IMR-90 (cell line): ENCODE measurements at regions not wholly inside any gene's neighbourhood (a gene's known extent, or its start where the extent isn't known, plus 50 kb on each side); places are given as distances from the start of the nearest gene placed in this dataset.

Experiments
- ATAC-seq: fragments of 200-7000 bp; cut with Tn5 transposase; 2 replicates; pipeline ENCODE4 v1.9.1; 2020; ENCODE audit warnings: low read depth, mild to moderate bottlenecking, moderate library complexity
- BruUV-seq: library from RNA; stranded (reverse); fragments of 400-500 nt; replicated peaks from 2 replicates; lab custom pipeline; 2021; lab: Mats Ljungman, UMichigan
- CTCF ChIA-PET: fragments of 300-600 bp; formaldehyde crosslinking; extraction: SDS; loops from one replicate; lab custom pipeline; 2021; ENCODE audit warnings: antibody characterized with exemption; lab: Yijun Ruan, JAX
- POLR2A ChIA-PET: fragments of 300-600 bp; sonication (Branson Sonifier 250); formaldehyde crosslinking; loops from one replicate; lab custom pipeline; 2022; ENCODE audit warnings: antibody characterized with exemption; ENCODE audit not compliant: unreplicated experiment; lab: Charles Lee
- DNase-seq: peaks from one replicate; pipeline ENCODE4 v3.0.0; 2013
- H2AFZ ChIP-seq: replicated peaks from 2 replicates; pipeline ENCODE3; 2013; ENCODE audit warnings: low read length, mild to moderate bottlenecking; ENCODE audit not compliant: poor library complexity
- H2AK5ac ChIP-seq: 2 replicates; pipeline ENCODE4 v1.6.1; 2013; ENCODE audit warnings: low read depth, low read length, inconsistent platforms
- H2AK9ac ChIP-seq: replicated peaks from 2 replicates; pipeline ENCODE3; 2013; ENCODE audit warnings: mild to moderate bottlenecking, low read depth, low read length, moderate library complexity; ENCODE audit not compliant: poor library complexity
- H2BK120ac ChIP-seq: 2 replicates; pipeline ENCODE4 v1.6.1; 2013; ENCODE audit warnings: low read depth, low read length, inconsistent platforms
- H2BK15ac ChIP-seq: 3 replicates; pipeline ENCODE4 v1.6.1; 2013; ENCODE audit warnings: low read depth, low read length, inconsistent platforms
- H2BK20ac ChIP-seq: 2 replicates; pipeline ENCODE4 v1.6.1; 2013; ENCODE audit warnings: low read depth, mild to moderate bottlenecking, inconsistent platforms, low read length, moderate library complexity
- H2BK5ac ChIP-seq: 2 replicates; pipeline ENCODE4 v1.6.1; 2013; ENCODE audit warnings: mild to moderate bottlenecking, low read depth, low read length, inconsistent platforms; ENCODE audit not compliant: poor library complexity, severe bottlenecking
- H3K14ac ChIP-seq: replicated peaks from 2 replicates; pipeline ENCODE4 v1.6.1; 2013; ENCODE audit warnings: low read depth, low read length, inconsistent platforms
- H3K18ac ChIP-seq: 2 replicates; pipeline ENCODE4 v1.6.1; 2013; ENCODE audit warnings: low read depth, low read length, control low read depth
- H3K23ac ChIP-seq: 2 replicates; pipeline ENCODE4 v1.6.1; 2013; ENCODE audit warnings: low read depth, low read length, inconsistent platforms
- H3K27ac ChIP-seq: 2 replicates; pipeline ENCODE4 v1.5.1; 2013; ENCODE audit warnings: mild to moderate bottlenecking, control low read depth, low read length; ENCODE audit not compliant: insufficient read depth
- H3K27me3 ChIP-seq: 2 replicates; pipeline ENCODE4 v1.6.1; 2013; ENCODE audit warnings: low read length; ENCODE audit not compliant: control insufficient read depth, insufficient read depth
- H3K36me3 ChIP-seq: 2 replicates; pipeline ENCODE4 v1.6.1; 2013; ENCODE audit warnings: low read length, mixed read lengths; ENCODE audit not compliant: control insufficient read depth, insufficient read depth
- H3K4ac ChIP-seq: 2 replicates; pipeline ENCODE4 v1.6.1; 2013; ENCODE audit warnings: low read depth, low read length, inconsistent platforms
- H3K4me1 ChIP-seq: 2 replicates; pipeline ENCODE4 v1.6.1; 2013; ENCODE audit warnings: low read length, mixed read lengths; ENCODE audit not compliant: control insufficient read depth, insufficient read depth
- H3K4me2 ChIP-seq: 2 replicates; pipeline ENCODE4 v1.6.1; 2013; ENCODE audit warnings: low read depth, mild to moderate bottlenecking, control low read depth, low read length, moderate library complexity
- H3K4me3 ChIP-seq: 2 replicates; pipeline ENCODE4 v1.5.1; 2013; ENCODE audit warnings: low read depth, mild to moderate bottlenecking, control low read depth, low read length, moderate library complexity; ENCODE audit not compliant: insufficient read depth
- H3K56ac ChIP-seq: 2 replicates; pipeline ENCODE4 v1.6.1; 2013; ENCODE audit warnings: low read length, inconsistent platforms; ENCODE audit not compliant: insufficient read depth; ENCODE audit errors: extremely low read depth
- H3K79me1 ChIP-seq, 2 experiments: 2 replicates each; pipeline ENCODE4 v1.6.1; 2013; ENCODE audit warnings: low read length in 2 of 2, inconsistent platforms in 1 of 2, low read depth in 1 of 2
- H3K9ac ChIP-seq: 2 replicates; pipeline ENCODE4 v1.6.1; 2013; ENCODE audit warnings: low read depth, low read length, control low read depth
- H3K9me1 ChIP-seq: 2 replicates; pipeline ENCODE4 v1.6.1; 2013; ENCODE audit warnings: low read length, inconsistent platforms; ENCODE audit not compliant: insufficient read depth
- H3K9me3 ChIP-seq: 2 replicates; pipeline ENCODE4 v1.6.1; 2013; ENCODE audit warnings: low read length; ENCODE audit not compliant: control insufficient read depth, insufficient read depth
- H4K20me1 ChIP-seq: 2 replicates; pipeline ENCODE4 v1.6.1; 2013; ENCODE audit warnings: low read length, inconsistent platforms; ENCODE audit not compliant: insufficient read depth
- H4K5ac ChIP-seq: 2 replicates; pipeline ENCODE4 v1.6.1; 2013; ENCODE audit warnings: mild to moderate bottlenecking, low read depth, low read length, control low read depth
- H4K8ac ChIP-seq, 2 experiments: 2 replicates each; pipeline ENCODE4 v1.6.1; 2013; ENCODE audit warnings: low read depth in 2 of 2, low read length in 2 of 2, control low read depth in 1 of 2, inconsistent platforms in 1 of 2
- H4K91ac ChIP-seq: 2 replicates; pipeline ENCODE4 v1.6.1; 2013; ENCODE audit warnings: low read depth, low read length, inconsistent platforms; ENCODE audit not compliant: insufficient read depth
- MXI1 ChIP-seq: IDR thresholded peaks from 2 replicates; pipeline ENCODE4 v1.6.1; 2012; ENCODE audit warnings: low read depth, mild to moderate bottlenecking, low read length, moderate library complexity, borderline replicate concordance
- NFE2L2 ChIP-seq: fragments of 150-350 bp; IDR thresholded peaks from 2 replicates; pipeline ENCODE4 v1.6.1; 2016; ENCODE audit warnings: low read depth, mild to moderate bottlenecking, low read length
- RFX5 ChIP-seq: IDR thresholded peaks from 2 replicates; pipeline ENCODE4 v1.8.0; 2012; ENCODE audit warnings: low read depth, mild to moderate bottlenecking, low read length, moderate library complexity
- SMC3 ChIP-seq: fragments of 150-350 bp; IDR thresholded peaks from 2 replicates; pipeline ENCODE4 v1.6.1; 2016; ENCODE audit warnings: low read depth, mild to moderate bottlenecking, antibody characterized with exemption, low read length, moderate library complexity
- WGBS, 2 experiments: methylation state at CpG; one replicate each; pipeline versions ENCODE4 v1.1.5 to v1.1.7; 2013; ENCODE audit warnings: missing lambda C conversion rate in 2 of 2; ENCODE audit not compliant: insufficient read length in 1 of 2; ENCODE audit errors: extremely low coverage in 2 of 2; 5-methylcytosine and 5-hydroxymethylcytosine counted together
- dilution Hi-C: fragments of 300-500 bp; cut with HindIII; formaldehyde crosslinking; loops from one replicate; pipeline ENCODE4 v1.14.3; 2018; ENCODE audit warnings: low sequenced_read_pairs; ENCODE audit not compliant: unreplicated experiment
- in situ Hi-C: fragments of 300-500 bp; cut with MboI; formaldehyde crosslinking; loops from 3 replicates; pipeline ENCODE4 v1.14.3; 2019; ENCODE audit warnings: low sequenced_read_pairs, inconsistent platforms, mixed read lengths
- intact Hi-C: fragments of 100-400 bp; cut with micrococcal nuclease; formaldehyde crosslinking; loops from 2 replicates; pipeline ENCODE4 v1.10.0; 2022

DNA sequence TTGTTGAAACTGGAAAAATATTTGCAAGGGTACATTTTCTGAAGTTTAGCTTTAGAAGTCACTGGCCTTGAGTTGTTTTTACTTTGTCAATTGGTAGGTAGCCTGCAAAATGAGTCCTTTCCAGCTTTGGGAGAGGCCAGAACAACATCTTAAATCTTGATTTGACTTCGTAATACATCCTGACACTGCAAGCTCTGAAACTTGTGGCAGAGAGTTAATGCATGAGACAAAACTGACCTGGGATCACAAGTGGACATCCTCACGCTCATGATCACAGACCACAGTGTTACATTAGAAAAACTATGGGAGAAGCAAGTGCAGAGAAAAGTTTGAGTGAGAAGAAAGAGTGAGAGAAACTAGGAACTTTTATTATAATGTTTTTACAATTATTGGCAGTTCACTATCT, 550.9 kb downstream of the USP25 start (continued):
- TF ChIP-seq MXI1 (no peak), SMC3 (no peak), NFE2L2 (no peak)

- H3K36me3 ChIP-seq = no peaks in the 10 kb centered on the region
- no peak overlapping the region for H2BK20ac ChIP-seq
- no peaks in the 10 kb centered on the region for H3K9me1 ChIP-seq
- intact Hi-C loops = no loop called here
- H2BK120ac ChIP-seq = no peak overlapping the region
- H2AK9ac ChIP-seq = no peak overlapping the region
- H4K20me1 ChIP-seq = no peaks in the 10 kb centered on the region
- no peak overlapping the region for H3K4ac ChIP-seq
- no peak overlapping the region for H3K18ac ChIP-seq
- no peak overlapping the region for H3K4me3 ChIP-seq
- no CpG with 5 or more reads among the region's 2 CpGs for WGBS, 2 experiments
- no peak overlapping the region for H2BK5ac ChIP-seq
- dilution Hi-C loops = no loop called here
- in situ Hi-C loops = no loop called here
- no peak overlapping the region for H3K9ac ChIP-seq
- no peaks in the 10 kb centered on the region for H3K79me1 ChIP-seq
- no peak overlapping the region for H3K4me2 ChIP-seq
- H3K4me1 ChIP-seq = peaks cover 2% of the 10 kb centered on the region; the same call in 1 of the 2 replicates
- H3K14ac ChIP-seq = no peak overlapping the region
- ChIA-PET POLR2A (no interaction called here), CTCF (no interaction called here)
- H4K91ac ChIP-seq = no peak overlapping the region
- no TSS peak for BruUV-seq
- H3K9me3 ChIP-seq = no peaks in the 10 kb centered on the region
- H3K23ac ChIP-seq = no peak overlapping the region
- H3K27me3 ChIP-seq = no peaks in the 10 kb centered on the region
- no peak for DNase-seq
- no peak overlapping the region for H4K5ac ChIP-seq
- H4K8ac ChIP-seq = no peak overlapping the region
- no peak overlapping the region for H3K27ac ChIP-seq
- no peak overlapping the region for H2AFZ ChIP-seq
- H2AK5ac ChIP-seq = no peak overlapping the region
- no peak overlapping the region for H3K56ac ChIP-seq
- TF ChIP-seq RFX5 = no peak
- no peak for ATAC-seq
- H2BK15ac ChIP-seq = no peak overlapping the region
These were observed 553.7 kb downstream of the USP25 start for GRCh38 chr21:16283516-16283915.
